Aorta (tissue), 5 donors: ENCODE measurements at regions not wholly inside any gene's neighbourhood (a gene's known extent, or its start where the extent isn't known, plus 50 kb on each side); places are given as distances from the start of the nearest gene placed in this dataset.

Source experiments
- ATAC-seq: fragments of 200-7000 bp; cut with Tn5 transposase; one replicate; pipeline ENCODE4 v1.9.1; 2022; ENCODE audit warnings: moderate library complexity; ENCODE audit not compliant: low FRiP score
- DNase-seq, 2 donors: peaks; one replicate each; pipeline ENCODE4 v3.0.0-alpha.2; 2020
- H3K27ac ChIP-seq, 2 donors: one replicate each; pipeline ENCODE4 v1.5.1; 2013; ENCODE audit warnings: low read length in 2 of 2, mild to moderate bottlenecking in 2 of 2, moderate library complexity in 2 of 2, control low read depth in 1 of 2, inconsistent platforms in 1 of 2, low read depth in 1 of 2
- H3K27me3 ChIP-seq, 2 donors: one replicate each; pipeline ENCODE4 v1.6.1; 2013; ENCODE audit warnings: control low read depth in 1 of 2, low read length in 1 of 2, mild to moderate bottlenecking in 1 of 2, moderate library complexity in 1 of 2; ENCODE audit not compliant: insufficient read depth in 2 of 2, control insufficient read depth in 1 of 2
- H3K36me3 ChIP-seq, 2 donors: one replicate each; pipeline ENCODE4 v1.6.1; 2013; ENCODE audit warnings: control low read depth in 1 of 2, low read length in 1 of 2, mild to moderate bottlenecking in 1 of 2; ENCODE audit not compliant: insufficient read depth in 2 of 2, control insufficient read depth in 1 of 2
- H3K4me1 ChIP-seq, 2 donors: one replicate each; pipeline ENCODE4 v1.6.1; 2013; ENCODE audit warnings: low read length in 2 of 2, control low read depth in 1 of 2, mild to moderate bottlenecking in 1 of 2, moderate library complexity in 1 of 2; ENCODE audit not compliant: insufficient read depth in 2 of 2, control insufficient read depth in 1 of 2
- H3K4me3 ChIP-seq, 2 donors: one replicate each; pipeline ENCODE4 v1.5.1; 2013; ENCODE audit warnings: low read length in 2 of 2, control low read depth in 1 of 2, mild to moderate bottlenecking in 1 of 2
- H3K9me3 ChIP-seq: one replicate; pipeline ENCODE4 v1.6.1; 2013; ENCODE audit warnings: mild to moderate bottlenecking, low read length; ENCODE audit not compliant: control insufficient read depth
- WGBS, 2 donors: extraction: QIAGEN DNeasy Blood & Tissue Kit; methylation state at CpG; one replicate each; pipeline ENCODE4 v1.1.7; 2013; 5-methylcytosine and 5-hydroxymethylcytosine counted together
- intact Hi-C, 2 donors: fragments of 100-400 bp; cut with DNase I; formaldehyde crosslinking; loops; one replicate each; pipeline versions ENCODE4 v1.14.2 to v1.15.0; 2022
- donor health status: healthy with polysubstance abuse.
- donor health status: Bipolar disorder and iron deficiency.
- donor health status: DM: no; HTN: no; CAD: no.
- donor health status: DM: no; HTN: no; CAD: no.
- donor health status: DM: yes; HTN: yes; CAD: no.

DNA sequence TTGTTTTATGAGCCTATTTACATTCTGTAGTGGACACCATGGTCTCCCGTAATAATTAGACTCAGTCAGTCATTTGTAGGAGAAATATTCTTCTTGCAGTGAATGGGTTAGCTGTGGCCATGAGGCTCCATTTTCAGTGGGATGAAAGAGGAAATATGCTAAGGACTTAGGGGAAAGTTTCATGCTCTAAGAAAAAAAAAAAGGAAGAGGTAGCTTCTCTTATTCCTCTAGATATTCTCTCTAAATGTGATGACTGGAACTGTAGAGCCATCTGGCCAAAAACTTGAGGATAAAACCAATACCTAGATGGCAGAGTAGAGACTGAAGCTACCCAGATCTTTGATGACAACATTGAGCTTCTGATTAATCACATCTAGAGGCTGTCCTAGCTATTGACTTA, 75.8 kb upstream of the SESN3 start:
- no peak overlapping the region for H3K27ac ChIP-seq
- H3K9me3 ChIP-seq = no peaks in the 10 kb centered on the region
- intact Hi-C loops = no loop called here
- no peaks in the 10 kb centered on the region for H3K4me1 ChIP-seq
- no peak overlapping the region for H3K4me3 ChIP-seq
- no peak for DNase-seq
- H3K27me3 ChIP-seq = no peaks in the 10 kb centered on the region
- no peaks in the 10 kb centered on the region for H3K36me3 ChIP-seq
- 91 to 97% methylated on average over 1 of the region's 1 CpG for WGBS, 2 donors
- no peak for ATAC-seq

DNA sequence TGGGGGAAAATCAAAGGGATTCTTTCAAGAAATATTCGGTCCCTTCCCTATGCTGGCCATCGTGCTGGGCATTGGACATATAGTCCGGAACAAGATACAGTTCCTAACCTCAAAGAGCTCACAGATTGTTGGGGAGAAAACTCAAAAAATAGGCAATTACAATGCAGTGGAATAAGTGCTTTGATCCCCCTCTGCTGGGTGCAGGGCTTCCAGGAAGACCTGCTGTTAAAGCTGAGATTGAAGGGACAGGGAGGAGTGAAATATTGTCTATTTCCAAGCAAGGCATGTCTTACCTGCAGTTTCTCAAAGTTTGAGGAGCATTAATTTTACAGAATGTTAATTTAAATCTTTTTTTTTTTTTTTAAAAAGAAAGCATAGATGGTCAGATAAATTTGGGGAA, 75.1 kb upstream of the SESN3 start:
- Histone ChIP-seq H3K36me3 (no peaks in the 10 kb centered on the region), H3K4me3 (no peak overlapping the region), H3K27me3 (no peaks in the 10 kb centered on the region), H3K4me1 (peaks cover 0 to 2% of the 10 kb centered on the region in 2 donors), H3K27ac (no peak overlapping the region), H3K9me3 (no peaks in the 10 kb centered on the region)
- no peak for ATAC-seq
- no peak for DNase-seq
- intact Hi-C loops = no loop called here
- WGBS, 2 donors = 86 to 94% methylated on average over 3 of the region's 3 CpGs

- intact Hi-C loops = no loop called here
- no peaks in the 10 kb centered on the region for H3K27me3 ChIP-seq
- H3K27ac ChIP-seq = no peak overlapping the region
- 86 to 89% methylated on average over 3 of the region's 3 CpGs for WGBS, 2 donors
- ATAC-seq = no peak
- peaks cover 0 to 3% of the 10 kb centered on the region in 2 donors for H3K4me1 ChIP-seq
- no peaks in the 10 kb centered on the region for H3K9me3 ChIP-seq
- H3K36me3 ChIP-seq = no peaks in the 10 kb centered on the region
- no peak overlapping the region for H3K4me3 ChIP-seq
- no peak for DNase-seq
Observed at GRCh38 chr11:95305705-95306104, 74.7 kb upstream of the SESN3 start.

DNA sequence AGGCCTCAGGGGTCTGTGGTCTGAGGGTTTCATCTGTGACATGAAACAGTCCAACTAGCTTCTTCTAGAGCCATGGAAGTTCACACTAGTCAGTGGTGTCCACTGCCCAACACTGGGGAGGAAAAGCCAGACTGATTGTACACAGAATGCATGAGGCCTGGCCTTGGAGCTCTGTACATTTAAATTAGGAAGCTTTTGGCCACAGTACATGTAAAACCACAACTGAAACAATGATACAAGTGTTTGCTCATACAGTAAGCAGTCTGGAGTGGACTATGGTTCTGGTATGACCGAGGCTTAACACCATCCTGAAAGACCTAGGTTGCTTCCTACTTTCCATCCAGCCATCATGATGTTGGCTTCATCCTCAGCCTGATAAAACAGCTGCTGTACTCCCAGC, 73.8 kb upstream of the SESN3 start:
- intact Hi-C loops = no loop called here
- H3K36me3 ChIP-seq = no peaks in the 10 kb centered on the region
- 77 to 80% methylated on average over 1 of the region's 1 CpG for WGBS, 2 donors
- no peak for DNase-seq
- no peak overlapping the region for H3K27ac ChIP-seq
- H3K27me3 ChIP-seq = no peaks in the 10 kb centered on the region
- H3K4me1 ChIP-seq = peaks cover 0 to 3% of the 10 kb centered on the region in 2 donors
- H3K9me3 ChIP-seq = no peaks in the 10 kb centered on the region
- no peak for ATAC-seq
- H3K4me3 ChIP-seq = no peak overlapping the region

GRCh38 chr11:95302211-95302610, 71.2 kb upstream of the SESN3 start:
- ATAC-seq (no peak), DNase-seq (no peak)
- H3K4me1 ChIP-seq = peaks cover 0 to 3% of the 10 kb centered on the region in 2 donors
- intact Hi-C loops = no loop called here
- H3K9me3 ChIP-seq = no peaks in the 10 kb centered on the region
- no peaks in the 10 kb centered on the region for H3K36me3 ChIP-seq
- WGBS, 2 donors = 97 to 98% methylated on average over 4 of the region's 4 CpGs
- no peak overlapping the region for H3K4me3 ChIP-seq
- no peak overlapping the region for H3K27ac ChIP-seq
- H3K27me3 ChIP-seq = no peaks in the 10 kb centered on the region

- H3K4me1 ChIP-seq = peaks cover 0 to 3% of the 10 kb centered on the region in 2 donors
- no peak for DNase-seq
- H3K4me3 ChIP-seq = no peak overlapping the region
- H3K9me3 ChIP-seq = no peaks in the 10 kb centered on the region
- H3K27ac ChIP-seq = no peak overlapping the region
- no peaks in the 10 kb centered on the region for H3K36me3 ChIP-seq
- intact Hi-C loops = no loop called here
- no peaks in the 10 kb centered on the region for H3K27me3 ChIP-seq
- 27 to 34% methylated on average over 4 of the region's 4 CpGs for WGBS, 2 donors
- no peak for ATAC-seq
Observed at GRCh38 chr11:95301474-95301873, 70.5 kb upstream of the SESN3 start.

DNA sequence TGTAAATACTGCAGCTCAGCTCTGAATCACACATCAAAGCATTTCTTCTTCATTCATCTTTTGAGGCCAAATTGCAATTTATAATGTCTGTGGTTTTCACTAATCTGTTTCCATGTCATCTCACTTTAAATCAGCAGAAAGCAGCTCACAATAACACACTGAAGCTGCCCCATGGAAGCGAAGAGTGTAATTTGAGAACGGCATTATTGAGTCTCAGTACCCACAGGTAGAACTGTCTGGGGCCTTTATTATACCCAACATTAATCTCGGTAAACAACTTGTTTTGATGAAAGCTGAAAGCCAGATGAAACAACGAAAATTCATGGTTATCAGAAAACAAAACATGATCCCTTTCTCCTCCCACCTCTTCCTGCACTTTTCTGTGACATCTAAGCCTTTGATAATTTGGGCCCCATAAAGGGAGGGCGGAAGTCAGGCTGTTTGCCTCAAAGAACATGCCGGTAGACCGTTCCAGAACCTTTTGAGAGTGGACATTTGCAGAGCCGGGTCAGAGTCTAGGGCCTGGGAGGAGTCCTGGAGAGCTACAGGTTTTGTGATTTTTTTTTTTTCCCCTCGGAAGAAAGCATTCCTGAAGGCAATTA, 68.2 kb upstream of the SESN3 start:
- intact Hi-C loops = no loop called here
- 79 to 88% methylated on average over 9 of the region's 9 CpGs for whole genome bisulfite sequencing, 2 donors
- DNase-seq = no peak

GRCh38 chr11:95297680-95298452, 66.9 kb upstream of the SESN3 start:
- WGBS, 2 donors = 94 to 95% methylated on average over 1 of the region's 1 CpG
- intact Hi-C loops = no loop called here
- Histone ChIP-seq H3K27ac (no peak overlapping the region), H3K4me1 (peaks cover 0 to 3% of the 10 kb centered on the region in 2 donors), H3K27me3 (no peaks in the 10 kb centered on the region), H3K9me3 (no peaks in the 10 kb centered on the region), H3K4me3 (no peak overlapping the region), H3K36me3 (no peaks in the 10 kb centered on the region)
- no peak for DNase-seq
- ATAC-seq = no peak

More for the DNA sequence above, 68.2 kb upstream of the SESN3 start:
- H3K27me3 ChIP-seq = no peaks in the 10 kb centered on the region
- no peaks in the 10 kb centered on the region for H3K36me3 ChIP-seq
- no peaks in the 10 kb centered on the region for H3K9me3 ChIP-seq
- H3K4me3 ChIP-seq = no peak overlapping the region
- ATAC-seq = no peak
- no peak overlapping the region for H3K27ac ChIP-seq
- peaks cover 0 to 3% of the 10 kb centered on the region in 2 donors for H3K4me1 ChIP-seq

- Histone ChIP-seq H3K4me1 (peaks cover 0 to 3% of the 10 kb centered on the region in 2 donors), H3K36me3 (no peaks in the 10 kb centered on the region), H3K4me3 (no peak overlapping the region), H3K9me3 (no peaks in the 10 kb centered on the region), H3K27me3 (no peaks in the 10 kb centered on the region), H3K27ac (no peak overlapping the region)
- no peak for DNase-seq
- ATAC-seq = no peak
- 87% methylated on average over 6 of the region's 6 CpGs for WGBS, 2 donors
- intact Hi-C loops = no loop called here
Observed at GRCh38 chr11:95296621-95297025, 65.6 kb upstream of the SESN3 start.
